GM12875 (cell line): ENCODE measurements at regions not wholly inside any gene's neighbourhood (a gene's known extent, or its start where the extent isn't known, plus 50 kb on each side); places are given as distances from the start of the nearest gene placed in this dataset.

ENCODE experiments used
- H3K4me3 ChIP-seq: one replicate; pipeline ENCODE4 v1.5.1; 2011; ENCODE audit warnings: low read depth, low read length, control low read depth
- TF ChIP-seq, protein P1 (sequence below): IDR thresholded peaks from 2 replicates; pipeline ENCODE4 v1.5.1; 2011; ENCODE audit warnings: low read depth, mild to moderate bottlenecking, control low read depth, inconsistent platforms, low read length, moderate library complexity, borderline replicate concordance; ENCODE audit not compliant: insufficient read depth

DNA sequence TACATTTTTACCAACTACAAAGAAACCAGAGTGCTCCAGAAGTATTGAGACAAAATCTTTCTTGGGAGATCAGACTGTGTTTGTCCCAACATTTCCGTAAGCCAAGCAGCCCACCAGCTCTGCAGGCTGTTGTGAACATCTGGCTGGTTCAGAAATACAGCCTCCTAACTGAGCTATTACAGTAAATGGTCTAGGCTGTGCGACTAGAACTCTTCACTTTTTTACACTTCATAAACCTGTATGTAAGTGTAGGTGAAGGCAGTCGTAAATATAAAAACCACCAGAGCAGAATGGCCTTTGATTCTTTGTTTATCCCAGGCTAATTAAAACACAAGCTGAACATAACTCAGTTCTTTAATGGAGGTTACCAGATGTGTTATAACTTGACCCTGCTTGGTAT, 235.3 kb downstream of the ARRDC4 start:
- no peak overlapping the region for H3K4me3 ChIP-seq

GRCh38 chr15:98196371-98196770, 235.9 kb downstream of the ARRDC4 start:
- H3K4me3 ChIP-seq = no peak overlapping the region
- TF ChIP-seq, protein P1, sequence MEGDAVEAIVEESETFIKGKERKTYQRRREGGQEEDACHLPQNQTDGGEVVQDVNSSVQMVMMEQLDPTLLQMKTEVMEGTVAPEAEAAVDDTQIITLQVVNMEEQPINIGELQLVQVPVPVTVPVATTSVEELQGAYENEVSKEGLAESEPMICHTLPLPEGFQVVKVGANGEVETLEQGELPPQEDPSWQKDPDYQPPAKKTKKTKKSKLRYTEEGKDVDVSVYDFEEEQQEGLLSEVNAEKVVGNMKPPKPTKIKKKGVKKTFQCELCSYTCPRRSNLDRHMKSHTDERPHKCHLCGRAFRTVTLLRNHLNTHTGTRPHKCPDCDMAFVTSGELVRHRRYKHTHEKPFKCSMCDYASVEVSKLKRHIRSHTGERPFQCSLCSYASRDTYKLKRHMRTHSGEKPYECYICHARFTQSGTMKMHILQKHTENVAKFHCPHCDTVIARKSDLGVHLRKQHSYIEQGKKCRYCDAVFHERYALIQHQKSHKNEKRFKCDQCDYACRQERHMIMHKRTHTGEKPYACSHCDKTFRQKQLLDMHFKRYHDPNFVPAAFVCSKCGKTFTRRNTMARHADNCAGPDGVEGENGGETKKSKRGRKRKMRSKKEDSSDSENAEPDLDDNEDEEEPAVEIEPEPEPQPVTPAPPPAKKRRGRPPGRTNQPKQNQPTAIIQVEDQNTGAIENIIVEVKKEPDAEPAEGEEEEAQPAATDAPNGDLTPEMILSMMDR = no peak

More for the DNA sequence above, 235.3 kb downstream of the ARRDC4 start:
- TF ChIP-seq, protein P1 = no peak

DNA sequence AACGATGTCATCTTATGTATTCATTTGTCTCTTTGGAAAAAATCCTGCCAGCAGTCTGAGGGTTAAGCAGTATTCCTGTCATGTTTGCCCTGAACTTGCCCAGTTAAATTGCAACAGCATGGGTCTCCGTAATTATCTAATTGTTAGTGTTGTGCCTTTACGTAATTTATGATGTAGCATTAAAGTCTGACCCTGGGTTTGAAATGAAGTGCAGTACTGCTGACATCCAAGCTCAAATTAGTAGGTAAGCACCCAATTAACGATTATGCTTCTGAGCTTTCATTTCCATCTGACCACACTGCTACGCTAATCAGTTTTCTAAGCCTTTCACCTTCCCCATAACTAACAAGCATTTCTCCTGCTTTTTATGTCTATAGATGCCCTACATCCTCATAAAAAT, 241.8 kb downstream of the ARRDC4 start:
- TF ChIP-seq, protein P1 = no peak
- H3K4me3 ChIP-seq = no peak overlapping the region

DNA sequence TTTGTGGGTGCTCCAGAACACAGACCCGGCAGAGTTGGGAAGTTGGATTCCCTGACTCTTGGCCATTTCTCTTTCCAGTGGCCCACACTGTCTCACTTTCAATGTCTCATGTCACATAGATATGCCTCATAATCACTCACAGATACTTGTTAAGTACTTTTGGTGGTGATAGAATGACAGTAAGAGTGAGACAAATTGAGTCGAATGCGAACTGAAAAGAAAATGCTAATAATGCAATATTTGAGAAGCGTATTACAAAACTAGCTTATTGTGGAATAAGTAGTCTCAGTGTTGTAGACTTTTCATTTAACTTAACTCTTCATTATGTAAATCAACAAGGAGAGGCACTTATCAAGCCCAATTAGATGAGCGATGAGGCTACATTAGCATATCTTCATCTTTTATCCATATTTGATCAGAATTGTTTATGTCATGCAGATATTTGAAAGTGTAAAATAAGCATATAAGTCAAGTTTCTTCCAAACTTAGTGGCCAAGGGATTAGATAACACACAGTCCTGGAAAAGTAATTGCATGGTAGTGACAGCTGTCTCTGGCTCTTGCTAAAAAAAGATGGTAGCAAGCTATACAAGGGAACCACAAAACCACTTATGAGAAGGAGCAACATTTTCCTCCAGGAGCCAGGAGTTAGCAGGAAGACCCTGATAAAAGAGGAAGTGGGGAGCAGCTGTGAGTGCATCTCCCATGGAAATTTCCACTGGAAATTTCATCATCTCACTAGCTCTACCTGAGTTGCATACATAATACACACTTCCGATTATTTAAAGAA, 243.6 kb downstream of the ARRDC4 start:
- H3K4me3 ChIP-seq = no peak overlapping the region
- TF ChIP-seq, protein P1 = no peak

GRCh38 chr15:98207928-98208327, 247.4 kb downstream of the ARRDC4 start:
- H3K4me3 ChIP-seq = no peak overlapping the region
- TF ChIP-seq, protein P1 = no peak

GRCh38 chr15:98213346-98213979, 253.0 kb downstream of the ARRDC4 start:
- TF ChIP-seq, protein P1 = no peak

GRCh38 chr15:98216166-98216565, 255.7 kb downstream of the ARRDC4 start:
- TF ChIP-seq, protein P1 = no peak
- no peak overlapping the region for H3K4me3 ChIP-seq

More at GRCh38 chr15:98213346-98213979, 253.0 kb downstream of the ARRDC4 start:
- H3K4me3 ChIP-seq = no peak overlapping the region
